ENCODE measurements at regions not wholly inside any gene's neighbourhood (a gene's known extent, or its start where the extent isn't known, plus 50 kb on each side); places are given as distances from the start of the nearest gene placed in this dataset.

DNA sequence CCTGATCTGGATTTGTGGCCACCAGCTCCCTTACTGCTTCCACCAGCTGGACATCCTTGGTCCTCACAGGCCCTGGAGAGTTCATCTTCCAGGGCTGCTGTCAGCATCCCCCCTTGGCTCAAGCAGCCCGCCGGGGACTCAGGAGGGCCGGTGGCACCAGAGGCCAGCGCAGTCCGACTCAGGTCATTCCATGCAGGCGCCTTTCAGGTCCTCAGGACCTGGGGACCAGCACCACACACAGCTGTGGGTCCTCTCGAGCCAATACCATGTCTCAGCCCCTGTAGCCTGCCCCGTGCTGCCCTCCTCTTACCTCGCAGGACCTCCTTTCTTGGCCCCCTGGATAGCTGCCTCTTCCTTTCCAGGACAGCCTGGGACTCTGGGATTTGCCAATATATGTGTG, 145.5 kb downstream of the BMS1 start:
- no peak for TF ChIP-seq EZH2 (IDR thresholded peaks at IDR 0.05; ENCODE audit: borderline replicate concordance, low read depth, low read length, severe bottlenecking)
- TF ChIP-seq, protein P1, sequence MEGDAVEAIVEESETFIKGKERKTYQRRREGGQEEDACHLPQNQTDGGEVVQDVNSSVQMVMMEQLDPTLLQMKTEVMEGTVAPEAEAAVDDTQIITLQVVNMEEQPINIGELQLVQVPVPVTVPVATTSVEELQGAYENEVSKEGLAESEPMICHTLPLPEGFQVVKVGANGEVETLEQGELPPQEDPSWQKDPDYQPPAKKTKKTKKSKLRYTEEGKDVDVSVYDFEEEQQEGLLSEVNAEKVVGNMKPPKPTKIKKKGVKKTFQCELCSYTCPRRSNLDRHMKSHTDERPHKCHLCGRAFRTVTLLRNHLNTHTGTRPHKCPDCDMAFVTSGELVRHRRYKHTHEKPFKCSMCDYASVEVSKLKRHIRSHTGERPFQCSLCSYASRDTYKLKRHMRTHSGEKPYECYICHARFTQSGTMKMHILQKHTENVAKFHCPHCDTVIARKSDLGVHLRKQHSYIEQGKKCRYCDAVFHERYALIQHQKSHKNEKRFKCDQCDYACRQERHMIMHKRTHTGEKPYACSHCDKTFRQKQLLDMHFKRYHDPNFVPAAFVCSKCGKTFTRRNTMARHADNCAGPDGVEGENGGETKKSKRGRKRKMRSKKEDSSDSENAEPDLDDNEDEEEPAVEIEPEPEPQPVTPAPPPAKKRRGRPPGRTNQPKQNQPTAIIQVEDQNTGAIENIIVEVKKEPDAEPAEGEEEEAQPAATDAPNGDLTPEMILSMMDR (IDR thresholded peaks at IDR 0.05; ENCODE audit: borderline replicate concordance, extremely low read depth, low read length, poor library complexity, severe bottlenecking): no peak

Measured in DND-41 (cell line).